ENCODE measurements at regions not wholly inside any gene's neighbourhood (a gene's known extent, or its start where the extent isn't known, plus 50 kb on each side); places are given as distances from the start of the nearest gene placed in this dataset.

GRCh38 chr11:23405350-23405937, 545.2 kb upstream of the CCDC179 start:
- no peaks in the 10 kb centered on the region for H3K4me1 ChIP-seq
- DNase-seq = no peak
- no peaks in the 10 kb centered on the region for H3K36me3 ChIP-seq
- TF ChIP-seq CTCF (IDR thresholded peaks at IDR 0.05) = no peak
- no peaks in the 10 kb centered on the region for H3K27me3 ChIP-seq
- no peak overlapping the region for H3K4me3 ChIP-seq
- H3K9me3 ChIP-seq = peaks cover 0 to 10% (median 0%) of the 10 kb centered on the region in 3 donors
- intact Hi-C loops (cut with DNase I; ENCODE audit: low total_unique reads) = no loop called here
- no peak overlapping the region for H3K27ac ChIP-seq

- no peak overlapping the region for H3K27ac ChIP-seq
- TF ChIP-seq CTCF (IDR thresholded peaks at IDR 0.05) = no peak
Observed at GRCh38 chr11:23406131-23406819, 546.0 kb upstream of the CCDC179 start.

GRCh38 chr11:23413057-23413456, 552.8 kb upstream of the CCDC179 start:
- H3K36me3 ChIP-seq = no peaks in the 10 kb centered on the region
- no peaks in the 10 kb centered on the region for H3K4me1 ChIP-seq
- peaks cover 0 to 12% (median 3%) of the 10 kb centered on the region in 3 donors for H3K9me3 ChIP-seq
- H3K27me3 ChIP-seq = no peaks in the 10 kb centered on the region
- no peak for TF ChIP-seq CTCF (IDR thresholded peaks at IDR 0.05)
- no peak overlapping the region for H3K4me3 ChIP-seq
- no peak for DNase-seq
- H3K27ac ChIP-seq = no peak overlapping the region
- intact Hi-C loops (cut with DNase I; ENCODE audit: low total_unique reads) = no loop called here

More at GRCh38 chr11:23406131-23406819, 546.0 kb upstream of the CCDC179 start:
- Histone ChIP-seq H3K36me3 (no peaks in the 10 kb centered on the region), H3K27me3 (no peaks in the 10 kb centered on the region), H3K4me1 (no peaks in the 10 kb centered on the region), H3K4me3 (no peak overlapping the region), H3K9me3 (peaks cover 0 to 13% (median 5%) of the 10 kb centered on the region in 3 donors)
- no peak for DNase-seq
- intact Hi-C loops (cut with DNase I; ENCODE audit: low total_unique reads) = no loop called here

GRCh38 chr11:23423104-23423503, 562.8 kb upstream of the CCDC179 start:
- no peaks in the 10 kb centered on the region for H3K27me3 ChIP-seq
- intact Hi-C loops (cut with DNase I; ENCODE audit: low total_unique reads) = no loop called here

GRCh38 chr11:23423656-23424055, 563.4 kb upstream of the CCDC179 start:
- no peaks in the 10 kb centered on the region for H3K9me3 ChIP-seq
- H3K27ac ChIP-seq = no peak overlapping the region
- intact Hi-C loops (cut with DNase I; ENCODE audit: low total_unique reads) = no loop called here
- no peak overlapping the region for H3K4me3 ChIP-seq
- no peak for DNase-seq
- no peaks in the 10 kb centered on the region for H3K36me3 ChIP-seq
- no peaks in the 10 kb centered on the region for H3K27me3 ChIP-seq
- no peak for TF ChIP-seq CTCF (IDR thresholded peaks at IDR 0.05)
- no peaks in the 10 kb centered on the region for H3K4me1 ChIP-seq

More at GRCh38 chr11:23423104-23423503, 562.8 kb upstream of the CCDC179 start:
- no peaks in the 10 kb centered on the region for H3K36me3 ChIP-seq
- H3K27ac ChIP-seq = no peak overlapping the region
- TF ChIP-seq CTCF (IDR thresholded peaks at IDR 0.05) = no peak
- DNase-seq = no peak
- H3K4me1 ChIP-seq = no peaks in the 10 kb centered on the region
- H3K4me3 ChIP-seq = no peak overlapping the region
- no peaks in the 10 kb centered on the region for H3K9me3 ChIP-seq

Data from tibial artery (tissue), 4 donors.